Suprapubic skin (tissue), 4 donors: ENCODE measurements at regions not wholly inside any gene's neighbourhood (a gene's known extent, or its start where the extent isn't known, plus 50 kb on each side); places are given as distances from the start of the nearest gene placed in this dataset.

Experiments used
- EP300 ChIP-seq: sonication (generic); formaldehyde crosslinking; IDR thresholded peaks from one replicate; pipeline ENCODE4 v1.6.1; 2017; ENCODE audit warnings: antibody characterized with exemption
- POLR2A ChIP-seq, 2 donors: fragments of 450-650 bp; IDR thresholded peaks; one replicate each; pipeline ENCODE4 v1.6.1; 2017; ENCODE audit warnings: antibody characterized with exemption in 2 of 2, mild to moderate bottlenecking in 2 of 2, moderate library complexity in 2 of 2
- POLR2AphosphoS5 ChIP-seq, 3 donors: sonication (generic); formaldehyde crosslinking; IDR thresholded peaks; one replicate each; pipeline ENCODE4 v1.6.1; 2017; ENCODE audit warnings: antibody characterized with exemption in 3 of 3
- TF ChIP-seq, protein P1 (sequence below), 2 donors: fragments of 200-600 bp in 1 of 2; fragments of 450-650 bp in 1 of 2; sonication (generic) in 1 of 2; IDR thresholded peaks; one replicate each; pipeline ENCODE4 v1.5.1; 2016 to 2019; ENCODE audit warnings: antibody characterized with exemption in 2 of 2, mild to moderate bottlenecking in 1 of 2, moderate library complexity in 1 of 2

DNA sequence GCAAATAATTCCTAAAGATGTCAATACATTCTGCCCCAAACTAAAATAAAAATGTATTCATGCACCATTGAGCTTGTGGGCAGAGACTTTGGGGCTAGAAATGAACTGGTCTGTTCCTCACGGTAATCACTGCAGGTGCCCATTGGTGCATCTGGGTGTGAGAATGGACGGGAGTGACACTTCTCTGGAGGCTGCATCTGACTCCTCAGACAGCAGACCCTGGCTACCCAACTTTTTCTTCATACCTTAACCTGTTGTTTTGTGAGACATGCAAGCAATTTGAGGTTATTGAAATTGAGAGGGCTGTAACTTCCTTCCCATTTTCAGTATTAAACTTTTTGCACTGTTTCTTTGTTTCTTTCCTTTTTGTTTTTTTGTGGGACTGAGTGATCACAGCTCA lies 333.4 kb downstream of the ICE1 start:
- TF ChIP-seq, protein P1, sequence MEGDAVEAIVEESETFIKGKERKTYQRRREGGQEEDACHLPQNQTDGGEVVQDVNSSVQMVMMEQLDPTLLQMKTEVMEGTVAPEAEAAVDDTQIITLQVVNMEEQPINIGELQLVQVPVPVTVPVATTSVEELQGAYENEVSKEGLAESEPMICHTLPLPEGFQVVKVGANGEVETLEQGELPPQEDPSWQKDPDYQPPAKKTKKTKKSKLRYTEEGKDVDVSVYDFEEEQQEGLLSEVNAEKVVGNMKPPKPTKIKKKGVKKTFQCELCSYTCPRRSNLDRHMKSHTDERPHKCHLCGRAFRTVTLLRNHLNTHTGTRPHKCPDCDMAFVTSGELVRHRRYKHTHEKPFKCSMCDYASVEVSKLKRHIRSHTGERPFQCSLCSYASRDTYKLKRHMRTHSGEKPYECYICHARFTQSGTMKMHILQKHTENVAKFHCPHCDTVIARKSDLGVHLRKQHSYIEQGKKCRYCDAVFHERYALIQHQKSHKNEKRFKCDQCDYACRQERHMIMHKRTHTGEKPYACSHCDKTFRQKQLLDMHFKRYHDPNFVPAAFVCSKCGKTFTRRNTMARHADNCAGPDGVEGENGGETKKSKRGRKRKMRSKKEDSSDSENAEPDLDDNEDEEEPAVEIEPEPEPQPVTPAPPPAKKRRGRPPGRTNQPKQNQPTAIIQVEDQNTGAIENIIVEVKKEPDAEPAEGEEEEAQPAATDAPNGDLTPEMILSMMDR (IDR thresholded peaks at IDR 0.05): no peak
- TF ChIP-seq POLR2AphosphoS5 (IDR thresholded peaks at IDR 0.05): no peak
- no peak for TF ChIP-seq EP300
- TF ChIP-seq POLR2A (IDR thresholded peaks at IDR 0.05): no peak
